HG03378 (cell line): ENCODE measurements at regions not wholly inside any gene's neighbourhood (a gene's known extent, or its start where the extent isn't known, plus 50 kb on each side); places are given as distances from the start of the nearest gene placed in this dataset.
"Not testable (repeated sequence)": the region's sequence is repeated elsewhere in the genome, so short reads cannot be mapped to it uniquely, and the experiment has no call there.

ENCODE experiments used
- ATAC-seq: cut with Tn5 transposase; IDR thresholded peaks from one replicate; pipeline ENCODE4 v1.9.1; 2021; ENCODE audit warnings: mild to moderate bottlenecking, moderate library complexity; ENCODE audit not compliant: unreplicated experiment

GRCh38 chr18:53821141-53821540 is 403.3 kb downstream of the MBD2 start:
- ATAC-seq: not testable (repeated sequence)

GRCh38 chr18:53819671-53820070 is 404.8 kb downstream of the MBD2 start:
- ATAC-seq: no peak

GRCh38 chr18:53819174-53819573 is 405.3 kb downstream of the MBD2 start:
- no peak for ATAC-seq

GRCh38 chr18:53817976-53818950 is 406.2 kb downstream of the MBD2 start:
- no peak for ATAC-seq

GRCh38 chr18:53800171-53800570 is 424.3 kb downstream of the MBD2 start:
- ATAC-seq: no peak

GRCh38 chr18:53799134-53799533 is 425.3 kb downstream of the MBD2 start:
- no peak for ATAC-seq

GRCh38 chr18:53798516-53798915 is 426.0 kb downstream of the MBD2 start:
- no peak for ATAC-seq

GRCh38 chr18:53797998-53798495 is 426.4 kb downstream of the MBD2 start:
- no peak for ATAC-seq

- ATAC-seq: peak; percentile 96
Measured at GRCh38 chr18:53796040-53796729, 428.3 kb downstream of the MBD2 start.

GRCh38 chr18:53795610-53796009 is 428.9 kb downstream of the MBD2 start:
- peak; percentile 5 for ATAC-seq

- ATAC-seq: no peak
Measured at GRCh38 chr18:53795061-53795460, 429.4 kb downstream of the MBD2 start.

- no peak for ATAC-seq
Measured at GRCh38 chr18:53792762-53793161, 431.7 kb downstream of the MBD2 start.

GRCh38 chr18:53790786-53791185 is 433.7 kb downstream of the MBD2 start:
- ATAC-seq: no peak

GRCh38 chr18:53789376-53790247 is 434.9 kb downstream of the MBD2 start:
- ATAC-seq: no peak

GRCh38 chr18:53785811-53786210 is 438.7 kb downstream of the MBD2 start:
- ATAC-seq: no peak

GRCh38 chr18:53784253-53784652 is 440.2 kb downstream of the MBD2 start:
- ATAC-seq: no peak

GRCh38 chr18:53780666-53781065 is 443.8 kb downstream of the MBD2 start:
- no peak for ATAC-seq

GRCh38 chr18:53772293-53772692 is 452.2 kb downstream of the MBD2 start:
- no peak for ATAC-seq

GRCh38 chr18:53771664-53772063 is 452.8 kb downstream of the MBD2 start:
- no peak for ATAC-seq

GRCh38 chr18:53765211-53765610 is 459.3 kb downstream of the MBD2 start:
- no peak for ATAC-seq

- no peak for ATAC-seq
Measured at GRCh38 chr18:53764086-53764485, 460.4 kb downstream of the MBD2 start.
